Coronary artery (tissue), 2 donors: ENCODE measurements at regions not wholly inside any gene's neighbourhood (a gene's known extent, or its start where the extent isn't known, plus 50 kb on each side); places are given as distances from the start of the nearest gene placed in this dataset.

Experiments
- DNase-seq: peaks from one replicate; pipeline ENCODE4 v3.0.0-alpha.2; 2017; ENCODE audit warnings: low spot score
- H3K27ac ChIP-seq, 2 donors: fragments of 200-600 bp; sonication (generic); one replicate each; pipeline ENCODE4 v1.5.1; 2016 to 2019
- H3K4me3 ChIP-seq: fragments of 200-600 bp; sonication (generic); 2 replicates; pipeline ENCODE4 v1.5.1; 2016; ENCODE audit warnings: mild to moderate bottlenecking, moderate library complexity
- CTCF ChIP-seq: fragments of 200-600 bp; sonication (generic); IDR thresholded peaks from one replicate; pipeline ENCODE4 v1.5.1; 2019; ENCODE audit warnings: antibody characterized with exemption

GRCh38 chr7:17668122-17668521 lies 272.2 kb downstream of the SNX13 start:
- no peak for TF ChIP-seq CTCF
- no peak overlapping the region for H3K4me3 ChIP-seq
- H3K27ac ChIP-seq = no peak overlapping the region
- DNase-seq = no peak

GRCh38 chr7:17669204-17669603 lies 271.1 kb downstream of the SNX13 start:
- no peak for DNase-seq
- no peak for TF ChIP-seq CTCF
- Histone ChIP-seq H3K27ac (no peak overlapping the region), H3K4me3 (no peak overlapping the region)

DNA sequence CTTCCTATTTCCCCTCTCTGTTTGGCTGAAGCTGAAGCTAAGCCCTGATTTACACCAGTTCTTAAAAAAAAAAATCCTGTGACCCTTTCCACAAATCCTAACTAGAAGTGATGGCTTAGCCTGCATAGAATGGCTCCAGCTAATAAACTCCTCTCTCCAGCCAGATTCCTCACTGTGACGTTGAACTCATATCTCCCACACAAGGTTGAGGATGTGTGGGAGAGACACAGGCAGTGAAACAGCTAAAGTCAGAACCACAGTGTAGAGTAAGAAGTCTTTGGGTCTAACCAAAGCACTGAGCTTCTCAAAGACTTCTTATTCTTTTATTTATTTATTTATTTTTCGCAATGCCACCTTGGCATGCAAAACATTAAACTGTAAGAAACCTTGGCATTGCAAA lies 268.3 kb downstream of the SNX13 start:
- DNase-seq = no peak
- H3K27ac ChIP-seq = no peak overlapping the region
- TF ChIP-seq CTCF = no peak
- no peak overlapping the region for H3K4me3 ChIP-seq

DNA sequence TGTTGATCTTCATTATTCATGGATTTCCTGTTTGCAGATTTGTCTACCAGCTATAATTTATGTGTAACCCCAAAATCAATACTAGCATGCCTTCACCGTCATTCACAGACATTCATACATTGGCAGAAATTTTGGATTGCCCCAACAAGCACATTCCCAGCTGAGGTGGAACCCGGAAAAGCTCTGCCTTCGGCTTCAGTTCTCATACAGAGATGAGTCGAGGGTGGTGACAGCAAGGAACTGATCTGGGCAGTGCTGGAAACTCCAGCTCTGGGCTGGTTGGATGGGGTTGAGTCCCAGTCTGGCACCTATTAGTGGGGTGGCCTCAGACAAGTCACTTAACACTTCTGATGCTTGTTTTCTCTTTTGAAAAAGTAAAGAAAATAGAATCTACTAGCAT lies 267.5 kb downstream of the SNX13 start:
- no peak for DNase-seq
- TF ChIP-seq CTCF = no peak
- Histone ChIP-seq H3K27ac (no peak overlapping the region), H3K4me3 (no peak overlapping the region)

DNA sequence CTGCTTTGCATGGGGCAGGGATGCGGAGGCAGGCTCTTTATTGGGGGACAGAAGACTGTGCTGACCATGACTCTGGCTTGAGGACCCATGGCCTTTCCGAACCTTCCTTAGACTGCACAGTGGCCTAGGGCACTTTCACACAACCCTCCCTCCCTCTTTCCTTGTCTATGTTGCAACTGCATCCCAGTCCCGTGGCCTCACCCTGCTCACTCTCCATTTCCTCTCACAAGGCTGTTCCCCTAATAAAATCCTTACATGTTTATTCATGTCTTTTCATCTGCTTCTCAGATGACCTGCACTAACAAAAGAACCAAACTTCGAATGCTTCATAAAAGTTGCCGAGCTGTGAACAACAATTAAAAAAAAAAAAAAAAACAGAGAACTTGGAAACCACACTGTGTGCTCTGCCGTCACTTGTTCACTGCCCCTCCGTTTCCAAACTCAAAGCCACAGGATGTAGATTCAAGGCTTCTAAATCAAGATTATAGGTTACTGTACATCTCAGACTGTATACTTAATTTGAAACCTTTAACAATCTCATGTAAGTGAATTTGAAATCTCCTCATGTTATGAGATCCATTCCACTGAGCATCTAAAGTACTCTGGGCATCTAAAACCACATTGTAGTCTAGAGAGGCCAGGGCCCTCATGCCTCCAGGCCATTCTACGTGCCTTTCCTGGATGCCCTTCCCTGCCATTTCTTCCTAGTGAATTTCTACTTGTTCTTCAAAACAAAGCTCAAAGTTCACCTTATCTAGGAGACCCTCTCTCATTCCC lies 265.9 kb downstream of the SNX13 start:
- DNase-seq = no peak
- Histone ChIP-seq H3K4me3 (no peak overlapping the region), H3K27ac (no peak overlapping the region)
- no peak for TF ChIP-seq CTCF

GRCh38 chr7:17674943-17675608 lies 265.2 kb downstream of the SNX13 start:
- no peak for TF ChIP-seq CTCF
- no peak overlapping the region for H3K27ac ChIP-seq
- no peak for DNase-seq
- no peak overlapping the region for H3K4me3 ChIP-seq

DNA sequence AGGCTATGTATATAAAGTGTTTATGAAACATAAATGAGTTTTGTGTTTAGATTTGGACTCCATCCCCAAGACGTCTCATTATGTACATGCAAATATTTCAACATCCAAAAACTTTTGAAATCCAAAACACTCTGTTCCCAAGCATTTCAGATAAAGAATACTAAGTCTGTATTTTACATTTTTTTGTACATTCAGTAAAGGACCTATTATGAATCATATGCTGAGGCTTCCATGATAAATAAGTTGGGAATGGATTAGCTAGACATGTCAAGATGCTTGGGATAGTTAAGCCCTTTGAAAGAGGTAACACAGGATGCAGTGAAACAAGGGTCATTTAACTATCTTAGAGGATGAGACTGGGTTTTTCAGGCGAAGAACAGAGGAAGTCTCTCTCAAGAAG lies 262.9 kb downstream of the SNX13 start:
- TF ChIP-seq CTCF = no peak
- no peak for DNase-seq
- Histone ChIP-seq H3K27ac (no peak overlapping the region), H3K4me3 (no peak overlapping the region)
